ENCODE measurements at regions not wholly inside any gene's neighbourhood (a gene's known extent, or its start where the extent isn't known, plus 50 kb on each side); places are given as distances from the start of the nearest gene placed in this dataset.
"Not testable (repeated sequence)": the region's sequence is repeated elsewhere in the genome, so short reads cannot be mapped to it uniquely, and the experiment has no call there.

DNA sequence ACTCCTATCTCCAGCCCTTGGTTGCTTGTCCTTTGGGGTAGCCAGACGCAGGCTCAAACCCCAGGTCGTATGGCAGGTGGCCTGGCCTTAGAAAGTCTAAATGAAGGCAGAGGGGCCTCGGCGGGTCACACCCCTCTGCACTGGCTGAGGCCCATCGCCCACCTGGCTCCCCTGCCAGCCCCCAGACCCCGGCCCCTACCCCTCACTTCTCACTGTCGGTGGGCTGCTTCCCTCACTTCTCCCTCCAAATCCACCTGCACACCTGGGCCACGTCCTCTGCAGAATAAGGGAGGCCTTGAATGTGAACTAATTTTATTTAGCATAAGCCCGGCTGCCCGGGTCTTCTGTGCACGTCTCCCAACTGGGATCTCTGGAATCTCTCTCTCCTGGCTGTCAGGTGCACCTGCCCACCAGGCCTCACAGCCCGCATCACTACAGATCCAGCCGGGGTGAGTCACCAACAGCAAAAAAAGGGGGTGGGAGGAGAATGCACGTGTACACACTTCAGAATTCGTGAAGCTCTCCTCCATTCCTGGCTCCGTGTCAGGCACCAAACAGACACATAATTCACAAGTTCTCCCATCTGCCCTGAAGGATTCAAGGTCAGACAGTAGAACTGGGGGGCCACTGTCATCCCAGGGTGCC lies 107.5 kb upstream of the SIM2 start:
- no peak for DNase-seq (ENCODE audit: low read depth, low spot score)

DNA sequence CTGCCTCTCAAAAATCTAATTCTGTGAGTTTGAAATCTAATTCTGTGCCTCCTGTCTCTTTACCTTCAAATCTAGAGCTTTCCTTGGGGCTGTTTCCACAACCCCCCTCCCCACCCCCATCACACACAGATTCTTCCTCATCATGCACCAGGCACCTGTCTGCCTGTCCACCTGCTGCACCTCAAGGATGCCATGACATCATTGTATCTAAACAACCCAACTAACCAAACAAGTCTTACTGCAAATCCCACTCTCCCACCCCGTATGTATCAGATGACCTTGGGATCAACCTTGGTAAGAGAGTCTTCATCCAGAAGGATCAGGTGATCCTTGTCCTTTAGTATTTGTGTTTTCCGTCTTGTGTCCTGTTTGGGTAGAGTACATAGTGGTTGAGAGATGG lies 102.7 kb upstream of the SIM2 start:
- no peak for DNase-seq (ENCODE audit: low read depth, low spot score)

DNA sequence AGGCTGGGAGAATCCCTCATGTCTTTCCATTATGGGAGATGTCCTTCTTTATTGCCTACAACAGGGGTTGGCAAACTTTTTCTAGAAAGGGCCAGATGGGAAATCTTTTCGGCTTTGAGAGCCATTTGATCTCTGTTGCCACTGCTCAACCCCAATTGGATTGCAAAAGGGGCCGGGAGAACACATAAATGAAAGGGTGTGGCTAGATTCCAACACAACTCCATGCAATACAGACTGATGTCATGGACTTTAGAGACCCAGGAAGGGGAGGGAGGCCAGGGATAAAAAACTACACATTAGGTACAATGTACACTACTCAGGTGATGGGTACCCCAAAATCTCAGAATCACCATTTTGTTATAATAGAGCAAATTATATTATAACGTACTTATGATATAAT lies 97.6 kb upstream of the SIM2 start:
- DNase-seq (ENCODE audit: low read depth, low spot score) = no peak

- no peak for DNase-seq (ENCODE audit: low read depth, low spot score)
Measured at GRCh38 chr21:36602735-36603134, 96.2 kb upstream of the SIM2 start.

DNA sequence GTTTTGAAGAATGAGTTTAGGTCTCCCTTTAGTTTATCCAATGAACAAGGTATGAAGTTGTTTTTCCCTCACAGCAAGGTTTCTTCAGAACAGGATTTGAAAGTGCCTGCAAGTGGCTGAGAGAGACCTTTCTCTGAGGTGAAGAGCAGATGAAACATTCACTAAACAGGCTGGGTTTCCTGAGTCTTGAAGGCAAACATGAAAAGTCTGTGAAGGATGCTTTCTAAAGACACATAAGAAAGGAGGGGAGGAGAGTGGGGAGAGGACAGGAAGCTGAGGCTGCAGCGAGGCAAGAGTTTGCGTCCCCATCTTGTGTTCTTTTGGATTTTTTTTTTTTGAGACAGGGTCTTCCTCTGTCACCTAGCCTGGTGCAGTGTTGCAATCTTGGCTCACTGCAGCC lies 95.7 kb upstream of the SIM2 start:
- no peak for DNase-seq (ENCODE audit: low read depth, low spot score)

- DNase-seq (ENCODE audit: low read depth, low spot score) = no peak
Measured at GRCh38 chr21:36605426-36605825, 93.5 kb upstream of the SIM2 start.

- DNase-seq (ENCODE audit: low read depth, low spot score) = no peak
Measured at GRCh38 chr21:36606287-36606982, 92.5 kb upstream of the SIM2 start.

GRCh38 chr21:36606983-36607325 lies 92.0 kb upstream of the SIM2 start:
- no peak for DNase-seq (ENCODE audit: low read depth, low spot score)

DNA sequence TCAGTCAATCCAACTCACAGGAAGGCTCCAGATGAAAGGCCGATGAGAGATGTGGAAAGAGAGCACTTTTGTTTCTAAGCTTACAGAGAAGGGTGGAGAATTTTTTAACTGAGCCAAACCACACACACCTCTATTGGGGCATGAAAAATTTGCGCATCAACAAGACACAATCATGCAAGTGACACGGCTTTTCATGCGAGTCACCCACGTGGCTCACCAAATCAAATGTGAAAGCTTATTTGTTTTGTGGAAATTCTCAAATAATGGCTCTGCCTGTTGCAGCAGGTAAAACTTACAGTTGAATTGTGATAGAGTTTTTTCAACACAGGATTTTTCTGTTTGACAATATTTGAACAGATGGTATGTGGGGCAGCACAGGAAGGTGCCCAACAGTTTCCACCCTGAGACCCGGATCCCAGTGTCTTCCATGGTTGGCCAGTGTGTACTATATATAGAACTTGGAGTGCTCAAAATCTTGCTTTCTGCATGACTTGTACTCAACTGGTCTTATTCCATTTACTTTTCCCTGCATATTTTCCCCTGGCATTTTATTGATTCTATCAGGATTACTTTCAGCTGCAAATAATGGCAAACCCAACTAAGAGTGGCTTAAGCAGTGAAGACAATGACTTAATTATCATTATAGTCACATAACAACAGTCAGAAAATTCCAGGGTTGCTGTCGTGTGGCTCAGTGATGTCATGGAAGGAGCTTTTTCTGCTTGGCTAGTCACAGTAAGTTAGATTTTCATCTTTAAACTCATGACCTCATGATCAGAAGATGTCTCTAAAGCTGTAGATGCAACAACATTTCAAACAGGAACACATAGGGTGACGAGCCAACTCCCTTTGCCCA lies 90.6 kb upstream of the SIM2 start:
- no peak for DNase-seq (ENCODE audit: low read depth, low spot score)

- DNase-seq (ENCODE audit: low read depth, low spot score) = no peak
Measured at GRCh38 chr21:36608897-36609225, 90.1 kb upstream of the SIM2 start.

DNA sequence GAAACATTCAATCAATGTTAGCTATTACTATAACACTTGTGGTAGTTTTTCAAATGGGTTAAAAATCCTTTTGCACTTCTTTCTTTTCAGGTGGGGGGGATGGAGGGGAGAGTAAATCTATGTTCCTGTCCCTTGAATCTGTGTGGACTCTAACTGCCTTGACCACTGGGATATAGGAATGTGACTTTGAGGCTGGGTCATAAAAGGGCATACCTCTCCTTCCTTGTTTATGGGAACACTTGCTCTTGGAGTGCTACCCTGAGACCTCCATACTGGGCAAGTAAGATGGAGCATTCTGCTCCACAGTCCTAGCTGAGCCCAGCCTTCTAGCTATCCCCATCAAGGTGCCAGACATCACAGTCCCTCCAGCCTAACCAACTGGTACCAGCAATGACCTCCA lies 89.3 kb upstream of the SIM2 start:
- DNase-seq (ENCODE audit: low read depth, low spot score) = no peak

DNA sequence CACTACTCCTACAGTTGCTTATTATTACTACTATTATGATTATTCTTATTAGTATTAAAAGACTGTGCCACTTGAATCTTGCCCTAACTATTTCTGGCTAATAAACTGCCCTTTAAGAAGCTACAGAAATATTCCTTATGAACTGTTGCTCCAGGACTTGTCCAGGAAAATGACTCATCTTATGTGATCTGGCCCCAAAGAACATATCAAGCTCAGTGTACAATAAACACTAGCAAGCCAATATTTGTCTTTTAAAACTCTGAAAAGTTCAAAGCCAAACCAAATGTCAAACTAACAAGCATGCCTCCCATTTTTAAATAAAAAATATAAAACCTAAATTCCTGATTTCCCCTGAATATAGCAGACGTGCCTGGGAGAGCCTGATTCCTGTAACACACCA lies 88.7 kb upstream of the SIM2 start:
- peak; percentile 43 for DNase-seq (ENCODE audit: low read depth, low spot score)

DNA sequence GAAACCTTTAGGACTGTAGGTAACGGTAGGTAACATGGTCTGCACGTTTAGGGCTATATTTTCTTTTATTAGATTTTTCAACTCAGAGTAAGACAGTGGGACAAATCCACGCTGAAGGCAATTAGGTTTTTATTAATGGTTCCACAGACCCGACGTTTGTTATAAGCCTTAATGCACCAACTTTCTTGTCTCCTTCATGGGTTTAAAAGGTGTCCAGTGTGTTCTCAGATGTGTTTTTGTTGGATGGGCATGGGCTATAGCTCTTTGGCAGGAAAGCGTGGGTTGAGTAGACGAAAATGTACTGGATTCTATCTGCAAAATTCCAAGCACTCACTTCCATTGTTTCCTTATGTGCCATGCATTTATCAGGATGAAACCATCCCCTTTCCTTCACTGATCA lies 88.0 kb upstream of the SIM2 start:
- no peak for DNase-seq (ENCODE audit: low read depth, low spot score)

DNA sequence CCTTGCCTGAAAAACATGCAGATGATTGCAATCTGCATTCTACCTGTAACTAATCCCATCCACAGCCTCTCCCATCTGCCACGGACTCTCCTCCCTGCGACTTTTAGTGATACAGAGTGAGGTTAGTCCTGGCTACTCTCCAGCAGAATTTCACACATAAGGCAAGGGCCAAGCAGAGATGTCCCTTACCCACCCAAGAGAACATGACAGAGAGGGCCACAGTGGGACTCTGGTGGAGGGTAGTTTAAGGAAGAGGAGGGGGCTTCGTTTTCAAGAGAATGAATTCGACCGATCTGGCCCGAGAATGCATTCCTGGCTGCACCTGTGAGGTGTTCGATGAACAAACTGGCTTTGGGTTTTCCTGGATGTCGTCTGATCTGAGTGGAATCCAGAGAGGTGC lies 87.5 kb upstream of the SIM2 start:
- DNase-seq (ENCODE audit: low read depth, low spot score) = no peak

GRCh38 chr21:36613059-36613458 lies 85.9 kb upstream of the SIM2 start:
- peak; percentile 76 for DNase-seq (ENCODE audit: low read depth, low spot score)

DNA sequence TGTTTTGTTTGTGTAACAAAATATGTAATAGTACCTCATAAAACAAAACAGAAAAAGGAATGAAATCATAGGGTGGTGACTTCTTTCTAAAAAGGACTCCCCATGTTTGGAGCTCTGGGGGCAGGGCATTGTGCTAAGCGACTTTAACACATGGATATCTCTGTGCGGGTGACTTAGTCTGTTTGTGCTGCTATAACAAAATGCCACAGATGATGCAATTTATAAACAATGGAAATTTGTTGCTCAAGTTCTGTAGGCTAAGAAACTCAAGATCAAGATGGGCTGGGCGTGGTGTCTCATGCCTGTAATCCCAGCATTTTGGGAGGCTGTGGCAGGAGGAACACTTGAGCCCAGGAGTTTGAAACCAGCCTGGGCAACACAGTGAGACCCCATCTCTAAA lies 85.4 kb upstream of the SIM2 start:
- DNase-seq (ENCODE audit: low read depth, low spot score) = no peak

- no peak for DNase-seq (ENCODE audit: low read depth, low spot score)
Measured at GRCh38 chr21:36615274-36615964, 83.5 kb upstream of the SIM2 start.

- DNase-seq (ENCODE audit: low read depth, low spot score) = not testable (repeated sequence)
Measured at GRCh38 chr21:36616773-36617172, 82.1 kb upstream of the SIM2 start.

DNA sequence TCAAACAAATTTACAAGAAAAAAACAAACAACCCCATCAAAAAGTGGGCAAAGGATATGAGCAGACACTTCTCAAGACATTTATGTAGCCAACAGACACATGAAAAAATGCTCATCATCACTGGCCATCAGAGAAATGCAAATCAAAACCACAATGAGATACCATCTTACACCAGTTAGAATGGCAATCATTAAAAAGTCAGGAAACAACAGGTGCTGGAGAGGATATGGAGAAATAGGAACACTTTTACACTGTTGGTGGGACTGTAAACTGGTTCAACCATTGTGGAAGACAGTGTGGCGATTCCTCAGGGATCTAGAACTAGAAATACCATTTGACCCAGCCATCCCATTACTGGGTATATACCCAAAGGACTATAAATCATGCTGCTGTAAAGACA lies 77.1 kb upstream of the SIM2 start:
- DNase-seq (ENCODE audit: low read depth, low spot score) = not testable (repeated sequence)

GRCh38 chr21:36624105-36624504 lies 74.8 kb upstream of the SIM2 start:
- no peak for DNase-seq (ENCODE audit: low read depth, low spot score)

- DNase-seq (ENCODE audit: low read depth, low spot score) = no peak
Measured at GRCh38 chr21:36626791-36627190, 72.1 kb upstream of the SIM2 start.

- no peak for DNase-seq (ENCODE audit: low read depth, low spot score)
Measured at GRCh38 chr21:36627242-36627641, 71.7 kb upstream of the SIM2 start.

All from smooth muscle cell of the brain vasculature (primary cell).